ENCODE measurements at regions not wholly inside any gene's neighbourhood (a gene's known extent, or its start where the extent isn't known, plus 50 kb on each side); places are given as distances from the start of the nearest gene placed in this dataset.

- H3K18ac ChIP-seq (ENCODE audit: low read length): no peak overlapping the region
Observed at GRCh38 chr7:27399791-27400567, 157.4 kb downstream of the EVX1 start.

GRCh38 chr7:27405780-27406179 is 163.2 kb downstream of the EVX1 start:
- H4K8ac ChIP-seq (ENCODE audit: low read depth, low read length): no peak overlapping the region
- peaks cover 0 to 4% (median 0%) of the 10 kb centered on the region in 3 experiments for H3K27me3 ChIP-seq (ENCODE audit: control insufficient read depth in 3 of 3, insufficient read depth in 3 of 3, low read depth in 1 of 3, low read length in 3 of 3)
- no peak overlapping the region for H2BK5ac ChIP-seq (ENCODE audit: low read length)
- no peaks in the 10 kb centered on the region for H3K4me1 ChIP-seq (ENCODE audit: control insufficient read depth in 2 of 2, insufficient read depth in 1 of 2, low read depth in 1 of 2, low read length in 2 of 2)
- no peak overlapping the region for H2BK15ac ChIP-seq (ENCODE audit: low read length)
- H3K36me3 ChIP-seq (replicated peaks in 1 of 2; ENCODE audit: control insufficient read depth in 2 of 2, insufficient read depth in 2 of 2, low read length in 2 of 2): no peaks in the 10 kb centered on the region
- H3K14ac ChIP-seq (ENCODE audit: low read length): no peak overlapping the region
- no peak overlapping the region for H2AFZ ChIP-seq (ENCODE audit: low read length)
- no peaks in the 10 kb centered on the region for H3K9me3 ChIP-seq (replicated peaks in 1 of 2; ENCODE audit: control insufficient read depth in 2 of 2, insufficient read depth in 1 of 2, low read depth in 1 of 2, low read length in 2 of 2)
- no peak overlapping the region for H3K9ac ChIP-seq (ENCODE audit: low read depth, low read length, poor library complexity)
- no peak overlapping the region for H3K18ac ChIP-seq (ENCODE audit: low read length)
- H2AK5ac ChIP-seq (ENCODE audit: low read depth, low read length): no peak overlapping the region
- no peak overlapping the region for H2BK12ac ChIP-seq (ENCODE audit: low read length)
- no peak overlapping the region for H3K4ac ChIP-seq (ENCODE audit: low read length)
- no peaks in the 10 kb centered on the region for H3K79me1 ChIP-seq (ENCODE audit: low read depth, low read length)
- 100% methylated on average over 4 of the region's 8 CpGs; no CpG with 5 or more reads in 1 of the 2 donors for WGBS, 2 donors (ENCODE audit: extremely low coverage in 2 of 2, insufficient read length in 2 of 2, insufficient replicate concordance in 1 of 2)
- H3K4me2 ChIP-seq (ENCODE audit: insufficient read depth, low read length, poor library complexity, severe bottlenecking): no peak overlapping the region
- no peak overlapping the region for H4K91ac ChIP-seq (ENCODE audit: low read depth, low read length, poor library complexity)
- H3K27ac ChIP-seq (replicated peaks; ENCODE audit: low read length): no peak overlapping the region
- H2BK120ac ChIP-seq (ENCODE audit: low read depth, low read length): no peak overlapping the region
- H3K23ac ChIP-seq (ENCODE audit: low read depth, low read length, poor library complexity): no peak overlapping the region
- no peak overlapping the region for H3K4me3 ChIP-seq (ENCODE audit: low read length in 2 of 2)
- no peak for DNase-seq (ENCODE audit: low spot score)

More at GRCh38 chr7:27399791-27400567, 157.4 kb downstream of the EVX1 start:
- Histone ChIP-seq H3K4me2 (ENCODE audit: insufficient read depth, low read length, poor library complexity, severe bottlenecking) (no peak overlapping the region), H3K79me1 (ENCODE audit: low read depth, low read length) (no peaks in the 10 kb centered on the region), H2BK15ac (ENCODE audit: low read length) (no peak overlapping the region), H3K27ac (replicated peaks; ENCODE audit: low read length) (no peak overlapping the region), H2BK120ac (ENCODE audit: low read depth, low read length) (no peak overlapping the region), H4K91ac (ENCODE audit: low read depth, low read length, poor library complexity) (no peak overlapping the region), H3K4ac (ENCODE audit: low read length) (no peak overlapping the region), H2AFZ (ENCODE audit: low read length) (no peak overlapping the region), H2BK5ac (ENCODE audit: low read length) (no peak overlapping the region), H3K14ac (ENCODE audit: low read length) (no peak overlapping the region), H2BK12ac (ENCODE audit: low read length) (no peak overlapping the region), H2AK5ac (ENCODE audit: low read depth, low read length) (no peak overlapping the region), H3K9me3 (replicated peaks in 1 of 2; ENCODE audit: control insufficient read depth in 2 of 2, insufficient read depth in 1 of 2, low read depth in 1 of 2, low read length in 2 of 2) (no peaks in the 10 kb centered on the region), H3K9ac (ENCODE audit: low read depth, low read length, poor library complexity) (no peak overlapping the region), H3K36me3 (replicated peaks in 1 of 2; ENCODE audit: control insufficient read depth in 2 of 2, insufficient read depth in 2 of 2, low read length in 2 of 2) (no peaks in the 10 kb centered on the region), H3K4me1 (ENCODE audit: control insufficient read depth in 2 of 2, insufficient read depth in 1 of 2, low read depth in 1 of 2, low read length in 2 of 2) (peaks cover 0 to 1% of the 10 kb centered on the region in 2 donors), H3K23ac (ENCODE audit: low read depth, low read length, poor library complexity) (no peak overlapping the region), H4K8ac (ENCODE audit: low read depth, low read length) (no peak overlapping the region), H3K4me3 (ENCODE audit: low read length in 2 of 2) (no peak overlapping the region), H3K27me3 (ENCODE audit: control insufficient read depth in 3 of 3, insufficient read depth in 3 of 3, low read depth in 1 of 3, low read length in 3 of 3) (peaks cover 0 to 3% (median 0%) of the 10 kb centered on the region in 3 experiments)
- DNase-seq (ENCODE audit: low spot score): no peak
- WGBS, 2 donors (ENCODE audit: extremely low coverage in 2 of 2, insufficient read length in 2 of 2, insufficient replicate concordance in 1 of 2): no CpG with 5 or more reads among the region's 11 CpGs

- H2AFZ ChIP-seq (ENCODE audit: low read length): no peak overlapping the region
- H3K23ac ChIP-seq (ENCODE audit: low read depth, low read length, poor library complexity): no peak overlapping the region
- no peak overlapping the region for H4K8ac ChIP-seq (ENCODE audit: low read depth, low read length)
- H4K91ac ChIP-seq (ENCODE audit: low read depth, low read length, poor library complexity): no peak overlapping the region
- H3K27ac ChIP-seq (replicated peaks; ENCODE audit: low read length): no peak overlapping the region
- WGBS, 2 donors (ENCODE audit: extremely low coverage in 2 of 2, insufficient read length in 2 of 2, insufficient replicate concordance in 1 of 2): no CpG with 5 or more reads among the region's 3 CpGs
- H2AK5ac ChIP-seq (ENCODE audit: low read depth, low read length): no peak overlapping the region
- DNase-seq (ENCODE audit: low spot score): no peak
- no peaks in the 10 kb centered on the region for H3K9me3 ChIP-seq (replicated peaks in 1 of 2; ENCODE audit: control insufficient read depth in 2 of 2, insufficient read depth in 1 of 2, low read depth in 1 of 2, low read length in 2 of 2)
- H3K4me2 ChIP-seq (ENCODE audit: insufficient read depth, low read length, poor library complexity, severe bottlenecking): no peak overlapping the region
- no peaks in the 10 kb centered on the region for H3K79me1 ChIP-seq (ENCODE audit: low read depth, low read length)
- no peak overlapping the region for H3K14ac ChIP-seq (ENCODE audit: low read length)
- H3K4me1 ChIP-seq (ENCODE audit: control insufficient read depth in 2 of 2, insufficient read depth in 1 of 2, low read depth in 1 of 2, low read length in 2 of 2): peaks cover 0 to 2% of the 10 kb centered on the region in 2 donors
- H2BK5ac ChIP-seq (ENCODE audit: low read length): no peak overlapping the region
- no peak overlapping the region for H2BK12ac ChIP-seq (ENCODE audit: low read length)
- no peaks in the 10 kb centered on the region for H3K36me3 ChIP-seq (replicated peaks in 1 of 2; ENCODE audit: control insufficient read depth in 2 of 2, insufficient read depth in 2 of 2, low read length in 2 of 2)
- H3K27me3 ChIP-seq (ENCODE audit: control insufficient read depth in 3 of 3, insufficient read depth in 3 of 3, low read depth in 1 of 3, low read length in 3 of 3): peaks cover 0 to 4% (median 0%) of the 10 kb centered on the region in 3 experiments
- no peak overlapping the region for H2BK15ac ChIP-seq (ENCODE audit: low read length)
- H3K4ac ChIP-seq (ENCODE audit: low read length): no peak overlapping the region
- no peak overlapping the region for H2BK120ac ChIP-seq (ENCODE audit: low read depth, low read length)
- H3K18ac ChIP-seq (ENCODE audit: low read length): no peak overlapping the region
- no peak overlapping the region for H3K4me3 ChIP-seq (ENCODE audit: low read length in 2 of 2)
- no peak overlapping the region for H3K9ac ChIP-seq (ENCODE audit: low read depth, low read length, poor library complexity)
Observed at GRCh38 chr7:27409311-27409710, 166.7 kb downstream of the EVX1 start.

GRCh38 chr7:27409776-27410175 is 167.2 kb downstream of the EVX1 start:
- Histone ChIP-seq H4K91ac (ENCODE audit: low read depth, low read length, poor library complexity) (no peak overlapping the region), H2BK5ac (ENCODE audit: low read length) (no peak overlapping the region), H4K8ac (ENCODE audit: low read depth, low read length) (no peak overlapping the region), H2BK120ac (ENCODE audit: low read depth, low read length) (no peak overlapping the region), H3K23ac (ENCODE audit: low read depth, low read length, poor library complexity) (no peak overlapping the region), H3K9me3 (replicated peaks in 1 of 2; ENCODE audit: control insufficient read depth in 2 of 2, insufficient read depth in 1 of 2, low read depth in 1 of 2, low read length in 2 of 2) (no peaks in the 10 kb centered on the region), H2BK15ac (ENCODE audit: low read length) (no peak overlapping the region), H3K4me3 (ENCODE audit: low read length in 2 of 2) (no peak overlapping the region), H3K4ac (ENCODE audit: low read length) (no peak overlapping the region), H3K4me2 (ENCODE audit: insufficient read depth, low read length, poor library complexity, severe bottlenecking) (no peak overlapping the region), H3K9ac (ENCODE audit: low read depth, low read length, poor library complexity) (no peak overlapping the region), H2BK12ac (ENCODE audit: low read length) (no peak overlapping the region), H3K4me1 (ENCODE audit: control insufficient read depth in 2 of 2, insufficient read depth in 1 of 2, low read depth in 1 of 2, low read length in 2 of 2) (peaks cover 0 to 2% of the 10 kb centered on the region in 2 donors), H3K27ac (replicated peaks; ENCODE audit: low read length) (no peak overlapping the region), H3K79me1 (ENCODE audit: low read depth, low read length) (no peaks in the 10 kb centered on the region), H3K14ac (ENCODE audit: low read length) (no peak overlapping the region), H3K18ac (ENCODE audit: low read length) (no peak overlapping the region), H2AK5ac (ENCODE audit: low read depth, low read length) (no peak overlapping the region), H3K27me3 (ENCODE audit: control insufficient read depth in 3 of 3, insufficient read depth in 3 of 3, low read depth in 1 of 3, low read length in 3 of 3) (peaks cover 0 to 4% (median 0%) of the 10 kb centered on the region in 3 experiments), H2AFZ (ENCODE audit: low read length) (no peak overlapping the region), H3K36me3 (replicated peaks in 1 of 2; ENCODE audit: control insufficient read depth in 2 of 2, insufficient read depth in 2 of 2, low read length in 2 of 2) (no peaks in the 10 kb centered on the region)
- no CpG with 5 or more reads among the region's 2 CpGs for WGBS, 2 donors (ENCODE audit: extremely low coverage in 2 of 2, insufficient read length in 2 of 2, insufficient replicate concordance in 1 of 2)
- no peak for DNase-seq (ENCODE audit: low spot score)

Data from neuronal stem cell (in vitro differentiated cells).